GM20000 (cell line): ENCODE measurements at regions not wholly inside any gene's neighbourhood (a gene's known extent, or its start where the extent isn't known, plus 50 kb on each side); places are given as distances from the start of the nearest gene placed in this dataset.
"Not testable (repeated sequence)": the region's sequence is repeated elsewhere in the genome, so short reads cannot be mapped to it uniquely, and the experiment has no call there.

Experiments used
- DNase-seq: peaks from one replicate; pipeline ENCODE4 v3.0.0; 2012; ENCODE audit warnings: low spot score
- CTCF ChIP-seq: IDR thresholded peaks from 2 replicates; pipeline ENCODE4 v1.5.1; 2012; ENCODE audit warnings: mild to moderate bottlenecking, control low read depth; ENCODE audit errors: extremely low read depth, missing control alignments

GRCh38 chr10:55629793-55630490 lies 731.1 kb downstream of the ZWINT start:
- peak; percentile 23 for TF ChIP-seq CTCF
- DNase-seq: no peak

- TF ChIP-seq CTCF: no peak
- no peak for DNase-seq
Observed at GRCh38 chr10:55628260-55628701, 732.8 kb downstream of the ZWINT start.

- no peak for DNase-seq
- no peak for TF ChIP-seq CTCF
Observed at GRCh38 chr10:55627501-55628051, 733.5 kb downstream of the ZWINT start.

- DNase-seq: not testable (repeated sequence)
Observed at GRCh38 chr10:55601690-55602478, 759.2 kb downstream of the ZWINT start.

GRCh38 chr10:55551603-55552002 lies 750.6 kb upstream of the PCDH15 start:
- no peak for DNase-seq
- TF ChIP-seq CTCF: no peak

- DNase-seq: no peak
- TF ChIP-seq CTCF: no peak
Observed at GRCh38 chr10:55550236-55550635, 749.2 kb upstream of the PCDH15 start.

GRCh38 chr10:55537497-55537896 lies 736.5 kb upstream of the PCDH15 start:
- DNase-seq: not testable (repeated sequence)

GRCh38 chr10:55519264-55519663 lies 718.2 kb upstream of the PCDH15 start:
- no peak for TF ChIP-seq CTCF
- no peak for DNase-seq

- DNase-seq: not testable (repeated sequence)
Observed at GRCh38 chr10:55518416-55518815, 717.4 kb upstream of the PCDH15 start.
